SK-N-MC (cell line): ENCODE measurements at regions not wholly inside any gene's neighbourhood (a gene's known extent, or its start where the extent isn't known, plus 50 kb on each side); places are given as distances from the start of the nearest gene placed in this dataset.
"Not testable (repeated sequence)": the region's sequence is repeated elsewhere in the genome, so short reads cannot be mapped to it uniquely, and the experiment has no call there.

Source experiments
- DNase-seq: peaks from one replicate; pipeline ENCODE4 v3.0.0-alpha.2; 2011; ENCODE audit warnings: low read depth, low spot score
- H3K27ac ChIP-seq: fragments of 200-600 bp; sonication (generic); 2 replicates; pipeline ENCODE4 v1.5.1; 2016; ENCODE audit warnings: mixed run types
- H3K36me3 ChIP-seq: fragments of 200-600 bp; sonication (generic); 2 replicates; pipeline ENCODE4 v1.6.1; 2017; ENCODE audit warnings: antibody characterized with exemption, low read length, mixed read lengths; ENCODE audit not compliant: insufficient read depth
- H3K4me3 ChIP-seq: fragments of 200-600 bp; sonication (generic); 2 replicates; pipeline ENCODE4 v1.5.1; 2016
- H3K9ac ChIP-seq: fragments of 200-600 bp; sonication (generic); 2 replicates; pipeline ENCODE4 v1.8.0; 2017; ENCODE audit warnings: mixed run types, mixed read lengths; ENCODE audit not compliant: insufficient read length
- H3K9me3 ChIP-seq: fragments of 200-600 bp; sonication (generic); 2 replicates; pipeline ENCODE4 v1.6.1; 2017; ENCODE audit warnings: low read depth, mild to moderate bottlenecking, antibody characterized with exemption, low read length, moderate library complexity, mixed read lengths
- EZH2 ChIP-seq: fragments of 200-600 bp; sonication (generic); IDR thresholded peaks from one replicate; pipeline ENCODE4 v1.6.1; 2017; ENCODE audit warnings: antibody characterized with exemption
- FOXP2 ChIP-seq: optimal IDR thresholded peaks from 2 replicates; pipeline ENCODE3; 2011; ENCODE audit warnings: mild to moderate bottlenecking, moderate library complexity; ENCODE audit not compliant: insufficient read depth; ENCODE audit errors: extremely low read length, control extremely low read depth
- POLR2AphosphoS5 ChIP-seq: IDR thresholded peaks from 2 replicates; pipeline ENCODE4 v1.6.1; 2012; ENCODE audit warnings: mild to moderate bottlenecking, low read depth, low read length, borderline replicate concordance

DNA sequence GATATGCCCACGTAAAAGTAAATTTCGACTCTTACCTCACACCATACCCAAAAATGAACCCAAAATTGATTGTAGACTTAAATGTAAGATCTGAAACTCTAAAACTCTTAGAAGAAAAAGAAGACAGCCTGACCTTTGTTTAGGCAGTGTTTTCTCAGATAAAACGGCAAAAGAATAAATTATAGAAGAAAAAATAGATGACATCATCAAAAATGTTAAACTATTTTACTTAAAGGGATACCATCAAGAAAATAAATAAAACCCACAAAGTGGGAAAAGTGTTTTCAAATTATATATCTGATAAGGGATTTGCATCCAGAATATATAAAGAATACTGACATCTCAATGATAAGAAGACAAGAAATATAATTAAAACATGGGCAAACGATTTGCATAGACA is 862.7 kb downstream of the DTWD2 start:
- no peak overlapping the region for H3K9ac ChIP-seq
- H3K9me3 ChIP-seq = no peaks in the 10 kb centered on the region
- H3K36me3 ChIP-seq = no peaks in the 10 kb centered on the region
- DNase-seq = no peak
- no peak overlapping the region for H3K4me3 ChIP-seq
- TF ChIP-seq FOXP2 = no peak
- TF ChIP-seq EZH2 = no peak
- TF ChIP-seq POLR2AphosphoS5 = no peak
- H3K27ac ChIP-seq = no peak overlapping the region

DNA sequence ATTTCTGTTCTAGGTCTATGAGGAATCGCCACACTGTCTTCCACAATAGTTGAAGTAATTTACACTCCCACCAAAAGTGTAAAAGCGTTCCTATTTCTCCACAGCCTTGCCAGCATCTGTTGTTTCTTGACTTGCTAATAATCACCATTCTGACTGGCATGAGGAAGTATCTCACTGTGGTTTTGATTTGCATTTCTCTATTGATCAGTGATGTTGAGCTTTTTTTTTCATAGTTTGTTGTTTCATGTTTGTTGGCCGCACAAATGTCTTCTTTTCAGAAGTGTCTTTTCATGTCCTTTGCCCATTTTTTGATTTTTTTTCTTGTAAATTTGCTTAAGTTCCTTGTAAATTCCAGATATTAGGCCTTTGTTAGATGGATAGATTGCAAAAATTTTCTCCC is 867.1 kb downstream of the DTWD2 start:
- Histone ChIP-seq H3K9ac (no peak overlapping the region), H3K9me3 (no peaks in the 10 kb centered on the region), H3K36me3 (no peaks in the 10 kb centered on the region), H3K27ac (no peak overlapping the region), H3K4me3 (no peak overlapping the region)
- TF ChIP-seq EZH2 (no peak), FOXP2 (no peak), POLR2AphosphoS5 (no peak)
- no peak for DNase-seq

DNA sequence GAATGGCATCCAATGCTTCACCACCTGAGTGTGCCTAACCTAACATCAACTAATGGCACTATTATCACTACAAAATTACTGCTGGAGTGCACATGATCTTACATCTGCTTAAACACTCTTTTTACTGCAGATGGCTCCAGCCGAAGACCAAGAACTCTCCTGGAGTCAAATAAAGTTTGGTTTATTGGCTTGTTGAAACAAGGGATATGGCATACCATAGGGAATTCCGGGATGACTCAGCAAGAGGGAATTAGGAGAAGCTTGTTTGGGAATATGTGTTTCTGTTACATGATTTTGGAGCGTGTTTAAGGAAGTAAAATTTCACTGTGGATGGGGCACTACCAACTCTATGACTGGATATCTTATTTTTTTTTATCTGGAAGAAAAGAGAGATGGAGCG is 872.6 kb downstream of the DTWD2 start:
- DNase-seq = no peak
- Histone ChIP-seq H3K9ac (no peak overlapping the region), H3K9me3 (no peaks in the 10 kb centered on the region), H3K27ac (no peak overlapping the region), H3K4me3 (no peak overlapping the region), H3K36me3 (no peaks in the 10 kb centered on the region)
- TF ChIP-seq POLR2AphosphoS5 (no peak), FOXP2 (no peak), EZH2 (no peak)

DNA sequence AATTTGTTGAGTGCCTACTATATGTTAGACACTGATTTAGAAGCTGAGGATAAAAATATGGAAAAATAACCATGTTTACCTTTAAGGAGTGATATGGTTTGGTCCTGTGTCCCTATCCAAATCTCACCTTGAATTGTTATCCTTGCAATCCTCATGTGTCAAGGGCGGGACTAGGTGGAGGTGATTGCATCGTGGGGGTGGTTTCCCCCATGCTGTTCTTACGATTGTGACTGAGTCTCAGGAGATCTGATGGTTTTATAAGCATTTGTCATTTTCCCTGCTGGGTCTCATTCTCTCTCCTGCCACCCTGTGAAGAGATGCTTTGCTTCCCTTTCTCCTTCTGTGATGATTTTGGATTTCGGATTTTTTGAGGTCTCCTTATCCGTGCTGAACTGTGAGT is 876.4 kb downstream of the DTWD2 start:
- no peak for DNase-seq
- no peaks in the 10 kb centered on the region for H3K36me3 ChIP-seq
- H3K27ac ChIP-seq = no peak overlapping the region
- no peak for TF ChIP-seq FOXP2
- no peak for TF ChIP-seq EZH2
- TF ChIP-seq POLR2AphosphoS5 = no peak
- H3K9me3 ChIP-seq = no peaks in the 10 kb centered on the region
- no peak overlapping the region for H3K9ac ChIP-seq
- no peak overlapping the region for H3K4me3 ChIP-seq

DNA sequence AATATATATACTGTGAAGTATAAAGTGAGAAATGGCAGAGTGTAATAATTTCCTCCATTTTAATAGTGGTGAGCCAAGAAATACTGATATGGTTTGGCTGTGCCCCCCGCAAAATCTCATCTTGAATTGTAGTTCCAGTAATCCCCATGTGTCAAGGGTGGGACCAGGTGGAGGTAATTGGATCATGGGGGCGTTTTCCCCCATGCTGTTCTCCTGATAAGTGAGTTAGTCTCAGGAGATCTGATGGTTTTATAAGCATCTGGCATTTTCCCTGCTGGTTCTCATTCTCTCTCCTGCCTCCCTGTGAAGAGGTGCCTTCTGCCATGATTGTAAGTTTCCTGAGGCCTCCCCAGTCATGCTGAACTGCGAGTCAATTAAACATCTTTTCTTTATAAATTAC is 881.1 kb downstream of the DTWD2 start:
- not testable (repeated sequence) for H3K9me3 ChIP-seq, H3K4me3 ChIP-seq, H3K27ac ChIP-seq, DNase-seq, H3K36me3 ChIP-seq, H3K9ac ChIP-seq

DNA sequence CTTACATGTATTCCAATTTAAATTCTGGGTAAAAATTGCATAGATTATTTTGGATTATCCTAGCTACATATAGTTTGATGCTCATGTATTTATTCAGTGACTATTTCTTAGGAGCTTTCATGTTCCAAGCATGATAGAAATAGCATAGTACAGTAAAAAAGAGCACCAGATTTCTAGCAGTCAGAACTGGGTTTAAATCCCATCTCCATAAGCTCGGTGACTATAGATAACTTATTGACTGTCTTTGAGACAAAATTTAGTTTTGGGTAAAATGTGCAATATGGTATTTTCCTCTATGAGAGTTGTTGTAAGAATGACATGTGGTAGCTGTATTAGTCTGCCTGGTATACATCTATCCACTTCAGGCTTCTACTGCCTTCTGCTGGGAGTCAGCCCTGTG is 889.6 kb downstream of the DTWD2 start:
- TF ChIP-seq POLR2AphosphoS5 (no peak), EZH2 (no peak), FOXP2 (no peak)
- no peak for DNase-seq
- no peak overlapping the region for H3K27ac ChIP-seq
- H3K9ac ChIP-seq = no peak overlapping the region
- H3K4me3 ChIP-seq = no peak overlapping the region
- no peaks in the 10 kb centered on the region for H3K9me3 ChIP-seq
- no peaks in the 10 kb centered on the region for H3K36me3 ChIP-seq

DNA sequence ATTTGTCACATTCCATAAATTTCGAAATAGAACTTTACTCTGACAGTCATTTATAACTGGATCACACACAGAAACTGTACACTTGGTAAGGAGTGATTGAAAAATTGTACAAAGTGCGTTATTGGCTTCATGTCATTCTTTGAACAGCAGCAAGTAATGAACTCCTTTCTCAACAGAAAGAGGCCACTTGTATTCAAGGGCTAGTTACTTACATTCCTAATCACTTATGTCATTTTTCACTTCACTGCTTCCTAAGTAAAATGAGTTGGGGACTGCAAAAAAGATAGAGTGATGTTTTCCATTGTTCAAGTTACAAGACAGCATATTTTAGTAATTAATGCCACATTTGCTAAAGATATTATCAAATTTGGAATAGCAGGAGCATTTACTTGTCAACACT is 893.2 kb downstream of the DTWD2 start:
- DNase-seq = no peak
- no peaks in the 10 kb centered on the region for H3K9me3 ChIP-seq
- no peak overlapping the region for H3K4me3 ChIP-seq
- H3K9ac ChIP-seq = no peak overlapping the region
- H3K27ac ChIP-seq = no peak overlapping the region
- H3K36me3 ChIP-seq = no peaks in the 10 kb centered on the region
- no peak for TF ChIP-seq POLR2AphosphoS5
- no peak for TF ChIP-seq EZH2
- no peak for TF ChIP-seq FOXP2

DNA sequence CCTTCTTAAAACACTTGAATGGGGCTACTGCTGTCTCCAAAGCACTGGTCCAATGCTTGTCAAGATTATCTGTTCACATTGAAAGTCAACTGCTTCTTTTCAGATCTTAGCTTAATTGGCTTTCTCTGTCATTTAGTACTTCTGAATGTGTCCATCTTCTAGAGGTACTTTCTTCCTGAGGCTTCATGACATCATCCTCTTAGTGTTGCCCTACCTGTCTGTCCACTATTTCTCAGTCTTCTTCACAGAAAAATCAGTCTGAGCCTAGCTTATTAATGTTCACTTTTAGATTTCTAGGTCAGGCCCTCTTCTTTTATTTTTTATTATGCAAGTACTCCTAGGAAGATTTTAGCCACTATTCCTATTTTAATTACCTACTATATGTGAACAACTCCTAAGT is 899.9 kb downstream of the DTWD2 start:
- DNase-seq = no peak
- H3K36me3 ChIP-seq = no peaks in the 10 kb centered on the region
- no peaks in the 10 kb centered on the region for H3K9me3 ChIP-seq
- no peak overlapping the region for H3K9ac ChIP-seq
- TF ChIP-seq EZH2 (no peak), FOXP2 (no peak), POLR2AphosphoS5 (no peak)
- H3K4me3 ChIP-seq = no peak overlapping the region
- no peak overlapping the region for H3K27ac ChIP-seq

DNA sequence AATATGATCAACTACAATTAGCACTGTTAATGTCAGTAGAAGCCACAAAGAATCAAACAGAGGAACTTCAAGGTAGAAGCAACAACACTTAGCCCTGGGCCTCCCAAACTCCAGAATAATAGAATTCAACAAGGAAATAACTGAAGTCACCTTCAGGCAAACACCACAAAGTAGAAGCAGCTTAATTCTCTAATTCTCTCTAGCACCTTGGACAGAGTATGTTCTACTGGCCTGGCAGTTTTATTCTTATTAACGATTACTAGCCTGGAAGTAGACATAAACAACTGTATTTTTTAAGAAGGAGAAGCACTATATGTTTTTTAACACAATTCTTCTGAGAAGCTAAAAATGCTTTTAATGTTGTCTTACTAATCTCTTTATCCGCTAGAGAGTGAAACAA is 911.9 kb downstream of the DTWD2 start:
- no peak for TF ChIP-seq EZH2
- TF ChIP-seq POLR2AphosphoS5 = no peak
- no peak for TF ChIP-seq FOXP2
- H3K9ac ChIP-seq = no peak overlapping the region
- H3K36me3 ChIP-seq = no peaks in the 10 kb centered on the region
- H3K9me3 ChIP-seq = no peaks in the 10 kb centered on the region
- DNase-seq = no peak
- H3K4me3 ChIP-seq = no peak overlapping the region
- H3K27ac ChIP-seq = no peak overlapping the region
